HG03378 (cell line): ENCODE measurements at regions not wholly inside any gene's neighbourhood (a gene's known extent, or its start where the extent isn't known, plus 50 kb on each side); places are given as distances from the start of the nearest gene placed in this dataset.

Source experiments
- ATAC-seq: cut with Tn5 transposase; IDR thresholded peaks from one replicate; pipeline ENCODE4 v1.9.1; 2021; ENCODE audit warnings: mild to moderate bottlenecking, moderate library complexity; ENCODE audit not compliant: unreplicated experiment

- ATAC-seq: no peak
Observed at GRCh38 chr17:413706-414380, 61.2 kb upstream of the RPH3AL start.

GRCh38 chr17:413016-413350, 60.4 kb upstream of the RPH3AL start:
- ATAC-seq: no peak

GRCh38 chr17:412211-413015, 59.8 kb upstream of the RPH3AL start:
- no peak for ATAC-seq

DNA sequence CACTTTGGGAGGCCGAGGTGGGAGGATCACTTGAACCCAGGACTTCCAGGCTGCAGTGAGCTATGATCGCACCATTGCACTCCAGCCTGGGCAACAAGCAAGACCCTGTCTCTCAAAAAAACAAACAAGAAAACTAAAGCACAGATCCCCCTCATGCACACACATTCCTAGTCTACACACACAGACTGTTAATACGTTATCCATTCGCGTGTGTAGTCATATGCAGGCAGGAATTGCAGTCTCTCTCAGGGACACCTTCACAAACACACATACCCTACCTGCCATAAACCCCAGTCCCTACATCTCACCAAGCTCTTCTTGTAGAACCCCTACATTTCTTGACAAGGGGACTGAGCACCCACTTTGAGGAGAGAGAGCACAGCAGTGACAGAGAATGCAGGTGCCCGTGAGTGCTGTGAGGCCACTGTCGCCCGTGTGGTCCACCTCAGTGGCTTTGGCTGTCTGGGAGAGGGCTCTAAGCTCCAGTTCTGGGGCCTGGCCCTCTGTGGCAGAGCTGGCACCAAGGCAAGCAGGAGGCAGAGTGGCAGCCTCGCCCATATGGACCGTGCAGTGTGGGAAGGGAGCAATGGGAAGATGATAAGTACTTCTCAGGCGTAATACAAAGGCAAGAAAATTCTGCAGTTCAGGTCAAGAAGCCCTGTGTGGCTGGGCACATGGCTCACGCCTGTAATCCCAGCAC, 59.0 kb upstream of the RPH3AL start:
- no peak for ATAC-seq

- ATAC-seq: no peak
Observed at GRCh38 chr17:410543-411401, 58.2 kb upstream of the RPH3AL start.

GRCh38 chr17:409848-410542, 57.4 kb upstream of the RPH3AL start:
- ATAC-seq: peak; percentile 85

DNA sequence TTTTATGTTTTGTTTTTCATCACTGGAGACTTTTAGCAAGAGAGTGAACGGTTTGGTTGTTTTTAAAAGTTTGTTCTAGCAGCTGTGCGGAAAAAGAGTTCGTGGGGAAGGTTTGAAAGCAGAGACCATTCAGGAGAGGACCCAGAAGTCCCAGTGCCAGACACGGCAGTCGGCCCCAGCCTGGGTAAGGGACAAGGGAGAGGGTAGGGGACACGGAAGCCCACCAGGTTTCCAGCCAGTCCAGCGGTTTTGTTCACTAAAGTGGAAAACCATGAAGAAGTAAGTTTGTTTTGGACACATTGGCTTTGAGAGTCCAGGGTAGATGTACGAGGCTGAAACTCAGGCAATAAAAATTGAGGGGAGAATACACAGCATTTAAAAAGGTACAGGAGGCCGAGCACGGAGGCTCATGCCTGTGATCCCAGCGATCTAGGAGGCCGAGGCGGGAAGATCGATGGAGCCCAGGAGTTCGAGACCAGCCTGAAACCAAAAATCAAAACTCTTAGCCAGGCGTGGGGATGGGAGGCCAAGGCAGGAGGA, 56.8 kb upstream of the RPH3AL start:
- ATAC-seq: no peak

GRCh38 chr17:404703-405102, 52.1 kb upstream of the RPH3AL start:
- no peak for ATAC-seq
